ENCODE measurements at regions not wholly inside any gene's neighbourhood (a gene's known extent, or its start where the extent isn't known, plus 50 kb on each side); places are given as distances from the start of the nearest gene placed in this dataset.

DNA sequence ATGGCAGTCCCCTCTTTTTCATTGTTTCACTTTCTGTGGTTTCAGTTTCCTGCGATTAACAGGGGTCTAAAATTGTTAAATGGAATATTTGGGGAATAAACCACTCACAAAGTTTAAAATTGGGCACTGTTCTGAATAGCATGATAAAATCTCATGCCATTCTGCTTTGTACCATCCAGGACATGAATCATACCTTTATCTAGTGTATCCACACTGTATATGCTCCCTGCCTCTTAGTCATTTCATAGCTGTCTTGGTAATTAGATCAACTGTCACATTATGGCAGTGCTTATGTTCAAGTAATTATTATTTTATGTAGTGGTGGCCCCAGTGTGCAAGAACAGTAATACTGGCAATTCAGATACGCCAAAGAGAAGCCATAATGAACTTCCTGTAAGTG, 734.5 kb downstream of the ZPLD1 start:
- POLR2A ChIA-PET, result no interaction called here
- in situ Hi-C loops (cut with HindIII; ENCODE audit: low pct_unique_long_range_greater_than_20kb, low sequenced_read_pairs) (no loop called here), intact Hi-C loops (cut with micrococcal nuclease; ENCODE audit: unreplicated experiment) (no loop called here)
- CTCF ChIA-PET, result no interaction called here
- Histone ChIP-seq H3K36me3 (ENCODE audit: control insufficient read depth, insufficient read depth, low read length) (no peaks in the 10 kb centered on the region), H3K4me3 (ENCODE audit: low read depth in 2 of 2, low read length in 2 of 2) (no peak overlapping the region), H3K27ac (ENCODE audit: low read length) (no peak overlapping the region), H3K9me3 (ENCODE audit: control insufficient read depth, insufficient read depth, low read depth, low read length) (no peaks in the 10 kb centered on the region), H3K27me3 (ENCODE audit: control insufficient read depth, insufficient read depth, low read length) (no peaks in the 10 kb centered on the region), H3K4me1 (ENCODE audit: control insufficient read depth, insufficient read depth, low read length) (no peaks in the 10 kb centered on the region)
- TF ChIP-seq POLR2AphosphoS5 (IDR thresholded peaks at IDR 0.05; ENCODE audit: low read depth, low read length) (no peak), TCF7L2 (IDR thresholded peaks at IDR 0.05; ENCODE audit: low read depth, low read length) (no peak), SIN3A (IDR thresholded peaks at IDR 0.05; ENCODE audit: borderline replicate concordance, insufficient read depth, low read depth, low read length) (no peak)
- TF ChIP-seq, protein P1, sequence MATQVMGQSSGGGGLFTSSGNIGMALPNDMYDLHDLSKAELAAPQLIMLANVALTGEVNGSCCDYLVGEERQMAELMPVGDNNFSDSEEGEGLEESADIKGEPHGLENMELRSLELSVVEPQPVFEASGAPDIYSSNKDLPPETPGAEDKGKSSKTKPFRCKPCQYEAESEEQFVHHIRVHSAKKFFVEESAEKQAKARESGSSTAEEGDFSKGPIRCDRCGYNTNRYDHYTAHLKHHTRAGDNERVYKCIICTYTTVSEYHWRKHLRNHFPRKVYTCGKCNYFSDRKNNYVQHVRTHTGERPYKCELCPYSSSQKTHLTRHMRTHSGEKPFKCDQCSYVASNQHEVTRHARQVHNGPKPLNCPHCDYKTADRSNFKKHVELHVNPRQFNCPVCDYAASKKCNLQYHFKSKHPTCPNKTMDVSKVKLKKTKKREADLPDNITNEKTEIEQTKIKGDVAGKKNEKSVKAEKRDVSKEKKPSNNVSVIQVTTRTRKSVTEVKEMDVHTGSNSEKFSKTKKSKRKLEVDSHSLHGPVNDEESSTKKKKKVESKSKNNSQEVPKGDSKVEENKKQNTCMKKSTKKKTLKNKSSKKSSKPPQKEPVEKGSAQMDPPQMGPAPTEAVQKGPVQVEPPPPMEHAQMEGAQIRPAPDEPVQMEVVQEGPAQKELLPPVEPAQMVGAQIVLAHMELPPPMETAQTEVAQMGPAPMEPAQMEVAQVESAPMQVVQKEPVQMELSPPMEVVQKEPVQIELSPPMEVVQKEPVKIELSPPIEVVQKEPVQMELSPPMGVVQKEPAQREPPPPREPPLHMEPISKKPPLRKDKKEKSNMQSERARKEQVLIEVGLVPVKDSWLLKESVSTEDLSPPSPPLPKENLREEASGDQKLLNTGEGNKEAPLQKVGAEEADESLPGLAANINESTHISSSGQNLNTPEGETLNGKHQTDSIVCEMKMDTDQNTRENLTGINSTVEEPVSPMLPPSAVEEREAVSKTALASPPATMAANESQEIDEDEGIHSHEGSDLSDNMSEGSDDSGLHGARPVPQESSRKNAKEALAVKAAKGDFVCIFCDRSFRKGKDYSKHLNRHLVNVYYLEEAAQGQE (IDR thresholded peaks at IDR 0.05; ENCODE audit: insufficient read depth in 1 of 2, low read depth in 2 of 2, low read length in 1 of 2), result no peak
- TF ChIP-seq, protein P2, sequence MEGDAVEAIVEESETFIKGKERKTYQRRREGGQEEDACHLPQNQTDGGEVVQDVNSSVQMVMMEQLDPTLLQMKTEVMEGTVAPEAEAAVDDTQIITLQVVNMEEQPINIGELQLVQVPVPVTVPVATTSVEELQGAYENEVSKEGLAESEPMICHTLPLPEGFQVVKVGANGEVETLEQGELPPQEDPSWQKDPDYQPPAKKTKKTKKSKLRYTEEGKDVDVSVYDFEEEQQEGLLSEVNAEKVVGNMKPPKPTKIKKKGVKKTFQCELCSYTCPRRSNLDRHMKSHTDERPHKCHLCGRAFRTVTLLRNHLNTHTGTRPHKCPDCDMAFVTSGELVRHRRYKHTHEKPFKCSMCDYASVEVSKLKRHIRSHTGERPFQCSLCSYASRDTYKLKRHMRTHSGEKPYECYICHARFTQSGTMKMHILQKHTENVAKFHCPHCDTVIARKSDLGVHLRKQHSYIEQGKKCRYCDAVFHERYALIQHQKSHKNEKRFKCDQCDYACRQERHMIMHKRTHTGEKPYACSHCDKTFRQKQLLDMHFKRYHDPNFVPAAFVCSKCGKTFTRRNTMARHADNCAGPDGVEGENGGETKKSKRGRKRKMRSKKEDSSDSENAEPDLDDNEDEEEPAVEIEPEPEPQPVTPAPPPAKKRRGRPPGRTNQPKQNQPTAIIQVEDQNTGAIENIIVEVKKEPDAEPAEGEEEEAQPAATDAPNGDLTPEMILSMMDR (IDR thresholded peaks at IDR 0.05), result no peak
- ATAC-seq (no peak), DNase-seq (ENCODE audit: low read depth, low spot score) (no peak)
- BruUV-seq (replicated peaks), result no TSS peak

DNA sequence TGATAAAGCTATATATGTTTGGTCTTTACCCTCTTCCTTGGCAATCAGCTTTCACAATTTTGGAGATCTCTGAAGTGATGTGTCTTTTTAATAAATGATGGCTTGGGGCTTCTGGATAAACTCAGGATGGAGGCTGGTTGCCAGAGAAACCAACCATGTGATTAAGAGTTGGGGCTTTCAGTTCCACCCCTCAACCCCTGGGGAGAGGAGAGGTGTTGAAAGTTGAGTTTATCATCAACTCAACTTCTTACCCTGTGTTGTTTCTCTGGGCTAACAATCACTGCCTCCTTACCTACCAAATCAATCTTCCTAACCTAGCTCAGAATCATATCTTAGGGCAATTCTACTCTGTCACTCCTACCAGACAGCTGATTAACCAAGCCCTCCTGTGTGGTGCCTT, 735.8 kb downstream of the ZPLD1 start:
- POLR2A ChIA-PET, result interaction anchor here (0.5 kb wide), 1 partner anchor 391 kb away, joined by 4 read pairs; no protein-coding TSS in a partner anchor
- ATAC-seq, result no peak
- H3K27me3 ChIP-seq (ENCODE audit: control insufficient read depth, insufficient read depth, low read length), result no peaks in the 10 kb centered on the region
- intact Hi-C loops (cut with micrococcal nuclease; ENCODE audit: unreplicated experiment), result no loop called here
- no peaks in the 10 kb centered on the region for H3K9me3 ChIP-seq (ENCODE audit: control insufficient read depth, insufficient read depth, low read depth, low read length)
- TF ChIP-seq SIN3A (IDR thresholded peaks at IDR 0.05; ENCODE audit: borderline replicate concordance, insufficient read depth, low read depth, low read length) (no peak), TCF7L2 (IDR thresholded peaks at IDR 0.05; ENCODE audit: low read depth, low read length) (no peak), POLR2AphosphoS5 (IDR thresholded peaks at IDR 0.05; ENCODE audit: low read depth, low read length) (no peak)
- TF ChIP-seq, protein P1 (IDR thresholded peaks at IDR 0.05; ENCODE audit: insufficient read depth in 1 of 2, low read depth in 2 of 2, low read length in 1 of 2), result no peak
- TF ChIP-seq, protein P2 (IDR thresholded peaks at IDR 0.05), result no peak
- DNase-seq (ENCODE audit: low read depth, low spot score), result no peak
- H3K36me3 ChIP-seq (ENCODE audit: control insufficient read depth, insufficient read depth, low read length), result no peaks in the 10 kb centered on the region
- BruUV-seq (replicated peaks), result no TSS peak
- no peaks in the 10 kb centered on the region for H3K4me1 ChIP-seq (ENCODE audit: control insufficient read depth, insufficient read depth, low read length)
- in situ Hi-C loops (cut with HindIII; ENCODE audit: low pct_unique_long_range_greater_than_20kb, low sequenced_read_pairs), result no loop called here
- no peak overlapping the region for H3K4me3 ChIP-seq (ENCODE audit: low read depth in 2 of 2, low read length in 2 of 2)
- CTCF ChIA-PET, result no interaction called here
- H3K27ac ChIP-seq (ENCODE audit: low read length), result no peak overlapping the region
